Fibroblast of villous mesenchyme (primary cell): ENCODE measurements at regions not wholly inside any gene's neighbourhood (a gene's known extent, or its start where the extent isn't known, plus 50 kb on each side); places are given as distances from the start of the nearest gene placed in this dataset.

ENCODE experiments used
- DNase-seq: peaks from one replicate; pipeline ENCODE4 v3.0.0-alpha.2; 2010; ENCODE audit warnings: low read depth
- H3K4me3 ChIP-seq: 2 replicates; pipeline ENCODE4 v1.5.1; 2011; ENCODE audit warnings: low read depth, mild to moderate bottlenecking, low read length
- TF ChIP-seq, protein P1 (sequence below): IDR thresholded peaks from 2 replicates; pipeline ENCODE4 v1.5.1; 2012; ENCODE audit warnings: low read depth, mild to moderate bottlenecking, low read length; ENCODE audit not compliant: insufficient read depth

DNA sequence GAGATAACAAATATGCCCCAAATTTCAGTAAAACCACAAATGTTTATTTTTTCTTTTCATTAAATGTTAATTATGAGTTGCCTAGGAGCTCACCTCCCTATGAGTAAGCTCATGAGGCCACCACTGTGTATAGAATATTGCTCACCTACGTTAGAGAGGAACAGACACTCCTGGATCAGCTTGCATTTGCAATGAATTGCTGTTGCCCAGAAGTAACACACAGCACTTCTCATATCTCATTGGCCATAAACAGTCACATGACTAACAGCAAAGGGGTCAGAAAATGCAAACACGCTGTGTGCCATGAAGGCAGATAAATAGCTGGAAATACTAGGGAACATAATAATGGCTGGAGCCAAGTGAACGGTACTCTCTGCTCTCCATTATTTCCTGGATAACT, 89.0 kb upstream of the GALNT5 start:
- no peak for DNase-seq
- TF ChIP-seq, protein P1, sequence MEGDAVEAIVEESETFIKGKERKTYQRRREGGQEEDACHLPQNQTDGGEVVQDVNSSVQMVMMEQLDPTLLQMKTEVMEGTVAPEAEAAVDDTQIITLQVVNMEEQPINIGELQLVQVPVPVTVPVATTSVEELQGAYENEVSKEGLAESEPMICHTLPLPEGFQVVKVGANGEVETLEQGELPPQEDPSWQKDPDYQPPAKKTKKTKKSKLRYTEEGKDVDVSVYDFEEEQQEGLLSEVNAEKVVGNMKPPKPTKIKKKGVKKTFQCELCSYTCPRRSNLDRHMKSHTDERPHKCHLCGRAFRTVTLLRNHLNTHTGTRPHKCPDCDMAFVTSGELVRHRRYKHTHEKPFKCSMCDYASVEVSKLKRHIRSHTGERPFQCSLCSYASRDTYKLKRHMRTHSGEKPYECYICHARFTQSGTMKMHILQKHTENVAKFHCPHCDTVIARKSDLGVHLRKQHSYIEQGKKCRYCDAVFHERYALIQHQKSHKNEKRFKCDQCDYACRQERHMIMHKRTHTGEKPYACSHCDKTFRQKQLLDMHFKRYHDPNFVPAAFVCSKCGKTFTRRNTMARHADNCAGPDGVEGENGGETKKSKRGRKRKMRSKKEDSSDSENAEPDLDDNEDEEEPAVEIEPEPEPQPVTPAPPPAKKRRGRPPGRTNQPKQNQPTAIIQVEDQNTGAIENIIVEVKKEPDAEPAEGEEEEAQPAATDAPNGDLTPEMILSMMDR = no peak
- H3K4me3 ChIP-seq = no peak overlapping the region

DNA sequence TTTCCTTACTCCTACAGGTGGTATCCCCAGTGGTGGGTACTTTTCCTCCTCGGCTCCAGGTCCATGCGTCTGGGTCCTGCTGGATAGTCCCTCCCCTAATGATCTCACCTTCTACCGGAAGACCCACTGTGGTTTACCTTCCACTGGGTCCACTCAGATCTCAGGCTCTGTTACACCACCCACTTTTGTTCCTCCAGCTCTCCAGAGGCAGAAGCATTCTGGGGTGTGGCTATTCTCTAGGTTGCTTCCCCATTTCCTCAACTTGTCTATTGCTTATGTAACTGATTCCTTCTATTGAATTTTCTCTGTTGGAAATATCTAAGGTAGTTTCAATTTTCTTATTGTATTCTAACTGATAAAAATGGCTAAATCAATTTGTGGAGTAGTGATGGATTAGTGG, 87.6 kb upstream of the GALNT5 start:
- DNase-seq = no peak
- no peak overlapping the region for H3K4me3 ChIP-seq
- TF ChIP-seq, protein P1 = no peak

DNA sequence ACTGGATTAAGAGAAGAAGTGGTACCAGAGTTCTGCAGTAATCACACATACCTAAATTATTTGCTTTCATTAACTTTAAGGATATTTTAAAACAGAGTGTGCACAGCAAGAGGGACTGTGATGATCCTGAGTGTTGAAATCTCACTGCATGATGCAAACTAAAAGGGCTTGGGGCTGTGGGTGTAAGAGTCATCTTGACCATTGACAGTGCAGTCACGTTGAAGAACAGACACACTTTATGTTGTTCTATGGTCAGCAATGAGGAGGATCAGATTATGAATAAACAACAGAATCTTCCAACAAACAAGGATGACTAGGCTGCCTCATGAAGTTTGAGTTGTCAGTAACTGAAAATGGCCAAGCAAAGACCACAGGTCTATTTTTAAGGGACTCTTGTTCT, 87.2 kb upstream of the GALNT5 start:
- TF ChIP-seq, protein P1 = no peak
- H3K4me3 ChIP-seq = no peak overlapping the region
- DNase-seq = peak; percentile 90

DNA sequence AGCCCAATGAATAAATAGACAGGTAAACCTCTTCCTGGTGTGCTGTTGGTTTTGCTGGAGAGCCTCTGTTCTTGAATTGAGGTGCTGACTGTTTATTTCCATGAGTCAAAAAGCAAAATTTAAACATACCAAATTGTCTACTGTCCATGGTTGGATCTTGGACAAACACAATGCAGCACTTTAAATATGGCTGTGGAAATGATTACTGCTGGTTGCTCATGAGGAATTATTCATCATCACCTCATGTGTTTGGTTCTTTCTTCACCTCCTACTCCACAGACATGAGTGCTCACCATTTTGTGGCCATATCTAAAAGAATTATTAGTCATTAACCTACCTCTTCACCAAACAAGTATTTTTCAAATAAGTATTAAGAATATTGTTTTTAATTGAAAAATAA, 85.3 kb upstream of the GALNT5 start:
- TF ChIP-seq, protein P1 = no peak
- DNase-seq = peak; percentile 17
- no peak overlapping the region for H3K4me3 ChIP-seq

DNA sequence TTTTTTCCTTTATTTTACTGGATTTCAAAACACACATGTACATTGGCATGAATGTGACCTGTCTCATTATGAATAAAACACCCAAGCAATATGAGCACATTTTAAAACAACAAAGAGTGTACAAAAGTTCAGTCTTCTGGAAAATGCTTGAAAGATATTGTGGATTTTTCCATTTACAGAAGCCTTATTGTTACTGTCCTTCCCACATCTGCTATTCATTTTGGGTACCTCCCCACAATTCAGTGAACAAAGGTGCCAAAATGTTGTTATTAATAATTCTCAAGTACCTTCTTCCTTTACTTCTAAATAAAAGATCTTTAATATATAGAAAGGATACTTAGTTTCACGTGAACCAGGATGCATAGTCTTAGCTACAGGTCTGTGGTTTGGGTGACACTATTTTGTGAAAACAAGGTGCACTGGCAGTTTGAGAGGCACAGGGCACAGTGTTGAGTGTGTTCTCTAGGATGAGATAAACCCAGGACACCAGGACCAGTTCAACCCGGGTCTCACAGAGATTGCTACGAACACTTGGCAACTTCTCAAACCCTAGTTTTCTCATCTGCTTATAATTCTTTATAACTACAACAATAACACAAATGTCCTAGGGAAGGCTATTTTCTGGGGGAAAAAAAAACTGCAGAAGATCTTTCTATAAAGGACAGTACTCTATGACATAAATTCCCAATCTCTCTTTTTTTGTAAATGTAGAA, 84.5 kb upstream of the GALNT5 start:
- TF ChIP-seq, protein P1 = no peak
- no peak overlapping the region for H3K4me3 ChIP-seq
- peak; percentile 77 for DNase-seq

DNA sequence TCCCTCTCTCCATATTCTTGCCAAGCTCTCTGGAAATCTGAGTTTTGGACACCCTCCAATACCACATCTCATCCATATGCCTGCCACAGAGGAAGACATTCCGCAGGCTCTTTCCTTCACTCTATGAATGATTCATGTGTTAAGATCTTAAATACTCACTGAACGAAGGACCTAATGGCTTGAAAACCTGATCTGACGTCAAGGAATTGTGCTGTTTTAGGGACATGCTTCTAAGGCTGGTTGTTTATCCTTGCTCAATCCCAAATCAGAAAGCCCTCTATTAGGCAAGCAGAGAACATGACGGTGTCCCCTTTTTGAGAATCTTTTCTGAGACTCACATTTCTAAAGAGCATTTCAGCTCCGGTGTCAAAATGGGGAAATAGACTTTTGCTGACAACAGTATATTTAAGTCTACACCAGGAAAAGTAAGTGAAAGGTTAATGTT, 83.7 kb upstream of the GALNT5 start:
- TF ChIP-seq, protein P1 = no peak
- DNase-seq = peak; percentile 98
- H3K4me3 ChIP-seq = no peak overlapping the region

DNA sequence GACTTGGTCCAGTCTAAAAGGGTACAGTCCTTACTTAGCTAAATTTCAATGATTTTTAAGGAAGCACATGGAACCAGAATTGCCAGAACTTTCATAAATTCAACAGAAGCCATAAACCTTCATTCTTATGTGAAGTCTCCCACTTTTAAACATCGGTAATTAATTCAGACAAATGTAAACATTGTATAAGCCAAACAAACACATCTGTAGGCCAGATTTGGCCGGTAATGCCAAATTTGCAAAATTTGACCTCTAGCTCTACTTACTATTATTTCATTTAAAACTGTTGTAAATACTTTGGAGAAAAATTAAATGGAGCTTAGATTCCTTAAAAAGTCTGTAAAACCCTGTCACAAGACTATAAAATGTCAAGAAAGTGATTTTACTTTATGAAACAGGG, 83.2 kb upstream of the GALNT5 start:
- peak; percentile 86 for DNase-seq
- TF ChIP-seq, protein P1 = no peak
- no peak overlapping the region for H3K4me3 ChIP-seq
